ENCODE measurements at regions not wholly inside any gene's neighbourhood (a gene's known extent, or its start where the extent isn't known, plus 50 kb on each side); places are given as distances from the start of the nearest gene placed in this dataset.

GRCh38 chr18:45357686-45358470 lies 257.4 kb upstream of the SLC14A2 start:
- Histone ChIP-seq H3K9me3 (ENCODE audit: severe bottlenecking) (no peaks in the 10 kb centered on the region), H3K4me1 (ENCODE audit: insufficient read depth, poor library complexity, severe bottlenecking) (peaks cover 9% of the 10 kb centered on the region), H3K36me3 (ENCODE audit: low read depth) (no peaks in the 10 kb centered on the region), H3K4me3 (ENCODE audit: severe bottlenecking) (no peak overlapping the region), H3K27me3 (ENCODE audit: insufficient read depth, poor library complexity, severe bottlenecking) (no peaks in the 10 kb centered on the region), H3K27ac (ENCODE audit: poor library complexity, severe bottlenecking) (no peak overlapping the region)
- DNase-seq (ENCODE audit: low spot score): no peak
- ATAC-seq (ENCODE audit: low read depth): no peak
- TF ChIP-seq, protein P1, sequence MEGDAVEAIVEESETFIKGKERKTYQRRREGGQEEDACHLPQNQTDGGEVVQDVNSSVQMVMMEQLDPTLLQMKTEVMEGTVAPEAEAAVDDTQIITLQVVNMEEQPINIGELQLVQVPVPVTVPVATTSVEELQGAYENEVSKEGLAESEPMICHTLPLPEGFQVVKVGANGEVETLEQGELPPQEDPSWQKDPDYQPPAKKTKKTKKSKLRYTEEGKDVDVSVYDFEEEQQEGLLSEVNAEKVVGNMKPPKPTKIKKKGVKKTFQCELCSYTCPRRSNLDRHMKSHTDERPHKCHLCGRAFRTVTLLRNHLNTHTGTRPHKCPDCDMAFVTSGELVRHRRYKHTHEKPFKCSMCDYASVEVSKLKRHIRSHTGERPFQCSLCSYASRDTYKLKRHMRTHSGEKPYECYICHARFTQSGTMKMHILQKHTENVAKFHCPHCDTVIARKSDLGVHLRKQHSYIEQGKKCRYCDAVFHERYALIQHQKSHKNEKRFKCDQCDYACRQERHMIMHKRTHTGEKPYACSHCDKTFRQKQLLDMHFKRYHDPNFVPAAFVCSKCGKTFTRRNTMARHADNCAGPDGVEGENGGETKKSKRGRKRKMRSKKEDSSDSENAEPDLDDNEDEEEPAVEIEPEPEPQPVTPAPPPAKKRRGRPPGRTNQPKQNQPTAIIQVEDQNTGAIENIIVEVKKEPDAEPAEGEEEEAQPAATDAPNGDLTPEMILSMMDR (IDR thresholded peaks at IDR 0.05; ENCODE audit: poor library complexity, severe bottlenecking): no peak

DNA sequence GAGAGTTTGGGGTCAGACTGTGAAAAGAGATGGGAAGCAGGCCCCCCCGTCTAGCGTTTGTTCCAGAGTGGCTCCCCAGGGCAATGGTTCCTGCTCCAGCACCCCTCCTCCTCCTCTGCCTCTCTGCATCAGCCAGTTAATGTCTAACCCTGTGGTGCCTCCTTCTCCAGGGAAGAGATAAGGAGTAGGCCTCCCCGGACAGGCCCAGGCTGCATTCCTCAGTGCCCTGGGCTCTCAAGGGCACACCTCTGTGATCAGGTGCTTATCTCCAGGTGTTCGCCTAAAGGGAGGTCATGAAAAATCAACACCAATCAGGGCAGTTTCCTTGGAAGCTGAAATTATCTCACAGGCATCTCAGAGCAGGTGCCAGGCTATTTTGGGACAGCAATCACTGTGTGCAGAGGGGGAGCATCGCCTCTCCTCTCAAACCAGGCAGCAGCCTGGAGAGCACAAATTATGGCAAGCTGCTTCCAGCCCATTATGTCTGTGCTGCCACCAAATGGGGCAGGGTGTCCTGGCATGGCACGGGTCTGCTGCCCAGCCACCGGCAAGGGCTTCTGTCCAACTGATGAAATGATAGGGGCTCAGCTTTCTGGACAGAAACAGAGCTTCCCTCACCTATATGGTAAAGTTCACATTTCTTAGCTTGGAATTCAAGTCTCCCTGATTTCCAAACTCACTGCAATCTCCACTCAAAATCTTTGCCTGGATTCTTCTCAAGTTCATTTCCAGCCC lies 255.8 kb upstream of the SLC14A2 start:
- no peak overlapping the region for H3K27ac ChIP-seq (ENCODE audit: poor library complexity, severe bottlenecking)
- H3K27me3 ChIP-seq (ENCODE audit: insufficient read depth, poor library complexity, severe bottlenecking): no peaks in the 10 kb centered on the region
- DNase-seq (ENCODE audit: low spot score): no peak
- TF ChIP-seq, protein P1 (IDR thresholded peaks at IDR 0.05; ENCODE audit: poor library complexity, severe bottlenecking): no peak
- no peak for ATAC-seq (ENCODE audit: low read depth)
- H3K4me1 ChIP-seq (ENCODE audit: insufficient read depth, poor library complexity, severe bottlenecking): no peaks in the 10 kb centered on the region
- H3K36me3 ChIP-seq (ENCODE audit: low read depth): no peaks in the 10 kb centered on the region
- no peaks in the 10 kb centered on the region for H3K9me3 ChIP-seq (ENCODE audit: severe bottlenecking)
- H3K4me3 ChIP-seq (ENCODE audit: severe bottlenecking): no peak overlapping the region

DNA sequence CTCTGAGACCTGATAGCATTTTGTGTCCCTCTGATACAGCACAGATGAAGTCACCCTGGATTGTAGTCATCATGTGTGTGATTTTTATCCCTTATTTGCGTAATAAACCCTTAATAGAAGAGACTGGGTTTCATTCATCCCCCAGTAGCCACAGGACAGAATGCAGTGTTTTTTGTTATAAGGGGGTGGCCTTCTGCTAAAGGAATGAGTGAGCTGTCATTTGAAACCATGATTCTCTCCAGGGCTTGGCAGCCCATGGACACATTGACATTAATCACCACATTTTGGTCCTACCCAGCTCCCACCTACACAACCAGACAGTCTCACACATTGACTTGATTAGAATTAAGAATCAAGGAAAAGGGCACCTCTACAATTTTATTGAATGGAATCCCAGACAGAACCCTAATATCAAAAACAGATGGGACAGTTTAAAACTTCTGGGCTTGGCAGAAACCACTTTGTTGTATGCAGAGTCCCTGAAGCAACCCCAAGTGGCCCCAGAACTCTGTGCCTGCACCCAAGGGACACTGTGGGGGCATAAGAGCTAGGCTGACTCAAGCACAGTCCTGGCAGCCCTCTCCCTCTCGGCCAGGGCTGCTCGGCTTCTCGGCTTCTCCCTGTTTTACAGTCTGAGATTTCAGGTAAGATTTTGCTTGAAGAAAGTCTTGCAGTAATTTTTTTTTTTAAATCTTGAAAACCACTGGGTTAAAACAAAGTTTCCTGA lies 254.0 kb upstream of the SLC14A2 start:
- TF ChIP-seq, protein P1 (IDR thresholded peaks at IDR 0.05; ENCODE audit: poor library complexity, severe bottlenecking): no peak

GRCh38 chr18:45363196-45363595 lies 252.1 kb upstream of the SLC14A2 start:
- Histone ChIP-seq H3K4me3 (ENCODE audit: severe bottlenecking) (no peak overlapping the region), H3K27ac (ENCODE audit: poor library complexity, severe bottlenecking) (no peak overlapping the region), H3K4me1 (ENCODE audit: insufficient read depth, poor library complexity, severe bottlenecking) (no peaks in the 10 kb centered on the region), H3K27me3 (ENCODE audit: insufficient read depth, poor library complexity, severe bottlenecking) (no peaks in the 10 kb centered on the region), H3K36me3 (ENCODE audit: low read depth) (no peaks in the 10 kb centered on the region), H3K9me3 (ENCODE audit: severe bottlenecking) (no peaks in the 10 kb centered on the region)
- no peak for DNase-seq (ENCODE audit: low spot score)
- no peak for ATAC-seq (ENCODE audit: low read depth)
- TF ChIP-seq, protein P1 (IDR thresholded peaks at IDR 0.05; ENCODE audit: poor library complexity, severe bottlenecking): no peak

More for the DNA sequence above, 254.0 kb upstream of the SLC14A2 start:
- DNase-seq (ENCODE audit: low spot score) (no peak), ATAC-seq (ENCODE audit: low read depth) (no peak)
- H3K36me3 ChIP-seq (ENCODE audit: low read depth): no peaks in the 10 kb centered on the region
- no peak overlapping the region for H3K4me3 ChIP-seq (ENCODE audit: severe bottlenecking)
- no peaks in the 10 kb centered on the region for H3K4me1 ChIP-seq (ENCODE audit: insufficient read depth, poor library complexity, severe bottlenecking)
- H3K9me3 ChIP-seq (ENCODE audit: severe bottlenecking): no peaks in the 10 kb centered on the region
- no peaks in the 10 kb centered on the region for H3K27me3 ChIP-seq (ENCODE audit: insufficient read depth, poor library complexity, severe bottlenecking)
- no peak overlapping the region for H3K27ac ChIP-seq (ENCODE audit: poor library complexity, severe bottlenecking)
